ENCODE measurements at regions not wholly inside any gene's neighbourhood (a gene's known extent, or its start where the extent isn't known, plus 50 kb on each side); places are given as distances from the start of the nearest gene placed in this dataset.

DNA sequence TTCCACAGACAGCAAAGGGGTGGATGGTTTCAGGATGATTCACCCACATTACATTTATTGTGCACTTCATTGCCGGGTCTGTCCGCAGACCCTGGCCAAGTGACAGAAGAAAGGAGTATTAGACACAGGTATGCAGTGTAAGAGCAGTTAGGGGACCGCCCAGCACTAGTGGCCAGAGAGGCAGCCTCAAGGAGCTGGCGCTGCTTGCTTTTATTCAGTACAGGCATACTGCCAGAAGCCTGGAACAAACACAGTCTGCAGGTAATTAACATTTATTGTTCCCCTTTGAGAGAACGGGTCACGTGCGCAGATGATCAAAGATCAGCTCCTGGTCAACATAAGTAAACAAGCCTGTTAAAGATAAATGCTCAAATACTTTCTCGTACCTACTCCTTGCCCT, 1639.0 kb upstream of the IGFBP7 start:
- TF ChIP-seq, protein P1, sequence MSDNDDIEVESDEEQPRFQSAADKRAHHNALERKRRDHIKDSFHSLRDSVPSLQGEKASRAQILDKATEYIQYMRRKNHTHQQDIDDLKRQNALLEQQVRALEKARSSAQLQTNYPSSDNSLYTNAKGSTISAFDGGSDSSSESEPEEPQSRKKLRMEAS (IDR thresholded peaks at IDR 0.05; ENCODE audit: insufficient read depth, insufficient read length): no peak
- TF ChIP-seq JUN (IDR thresholded peaks at IDR 0.05; ENCODE audit: borderline replicate concordance, insufficient read depth, insufficient read length, low read depth) (no peak), EZH2 (IDR thresholded peaks at IDR 0.05; ENCODE audit: borderline replicate concordance, low read depth, low read length, severe bottlenecking) (no peak), MYC (IDR thresholded peaks at IDR 0.05; ENCODE audit: low read depth, low read length) (no peak), POLR2AphosphoS5 (IDR thresholded peaks at IDR 0.05; ENCODE audit: insufficient read depth, low read depth, low read length) (no peak), GATA2 (IDR thresholded peaks at IDR 0.05; ENCODE audit: insufficient read depth, insufficient read length, low read depth, low read length) (no peak), POLR2A (IDR thresholded peaks at IDR 0.05; ENCODE audit: low read depth, low read length) (no peak), FOS (IDR thresholded peaks at IDR 0.05; ENCODE audit: borderline replicate concordance, insufficient read depth, low read length) (no peak)
- TF ChIP-seq, protein P2, sequence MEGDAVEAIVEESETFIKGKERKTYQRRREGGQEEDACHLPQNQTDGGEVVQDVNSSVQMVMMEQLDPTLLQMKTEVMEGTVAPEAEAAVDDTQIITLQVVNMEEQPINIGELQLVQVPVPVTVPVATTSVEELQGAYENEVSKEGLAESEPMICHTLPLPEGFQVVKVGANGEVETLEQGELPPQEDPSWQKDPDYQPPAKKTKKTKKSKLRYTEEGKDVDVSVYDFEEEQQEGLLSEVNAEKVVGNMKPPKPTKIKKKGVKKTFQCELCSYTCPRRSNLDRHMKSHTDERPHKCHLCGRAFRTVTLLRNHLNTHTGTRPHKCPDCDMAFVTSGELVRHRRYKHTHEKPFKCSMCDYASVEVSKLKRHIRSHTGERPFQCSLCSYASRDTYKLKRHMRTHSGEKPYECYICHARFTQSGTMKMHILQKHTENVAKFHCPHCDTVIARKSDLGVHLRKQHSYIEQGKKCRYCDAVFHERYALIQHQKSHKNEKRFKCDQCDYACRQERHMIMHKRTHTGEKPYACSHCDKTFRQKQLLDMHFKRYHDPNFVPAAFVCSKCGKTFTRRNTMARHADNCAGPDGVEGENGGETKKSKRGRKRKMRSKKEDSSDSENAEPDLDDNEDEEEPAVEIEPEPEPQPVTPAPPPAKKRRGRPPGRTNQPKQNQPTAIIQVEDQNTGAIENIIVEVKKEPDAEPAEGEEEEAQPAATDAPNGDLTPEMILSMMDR (IDR thresholded peaks at IDR 0.05; ENCODE audit: extremely low read depth in 1 of 2, insufficient read depth in 1 of 2, low read depth in 1 of 2, low read length in 2 of 2): no peak
- no peaks in the 10 kb centered on the region for H3K9me3 ChIP-seq (replicated peaks; ENCODE audit: control insufficient read depth, insufficient read depth, low read length)
- DNase-seq (ENCODE audit: low read depth, low spot score) (no peak), FAIRE-seq (no peak)
- H3K27ac ChIP-seq (ENCODE audit: insufficient read depth, low read depth, low read length): no peak overlapping the region
- H2AFZ ChIP-seq (ENCODE audit: low read depth, low read length): no peak overlapping the region
- H3K4me1 ChIP-seq (ENCODE audit: control insufficient read depth, extremely low read depth, insufficient read depth, low read length): no peaks in the 10 kb centered on the region
- intact Hi-C loops (cut with micrococcal nuclease): no loop called here
- H3K9me1 ChIP-seq (replicated peaks; ENCODE audit: control insufficient read depth, extremely low read depth, insufficient read depth, low read length): no peaks in the 10 kb centered on the region
- H3K27me3 ChIP-seq (ENCODE audit: control insufficient read depth in 2 of 2, insufficient read depth in 2 of 2, low read length in 2 of 2): no peaks in the 10 kb centered on the region
- H3K36me3 ChIP-seq (ENCODE audit: control insufficient read depth in 2 of 2, extremely low read depth in 1 of 2, insufficient read depth in 2 of 2, low read length in 2 of 2): no peaks in the 10 kb centered on the region
- dilution Hi-C loops (cut with MboI; ENCODE audit: extremely low pct_ligation_motif_present, low sequenced_read_pairs): no loop called here
- POLR2A ChIA-PET: no interaction called here
- H4K20me1 ChIP-seq (replicated peaks; ENCODE audit: control insufficient read depth, extremely low read depth, insufficient read depth, low read length): no peaks in the 10 kb centered on the region
- no TSS peak for BruUV-seq (replicated peaks)
- H3K4me3 ChIP-seq (replicated peaks in 1 of 3; ENCODE audit: insufficient read depth in 1 of 3, low read depth in 1 of 3, low read length in 3 of 3): no peak overlapping the region
- no peak overlapping the region for H3K4me2 ChIP-seq (ENCODE audit: insufficient read depth, low read length)
- no peak overlapping the region for H3K9ac ChIP-seq (replicated peaks; ENCODE audit: extremely low read depth, insufficient read depth, low read length)
- H3K79me2 ChIP-seq (ENCODE audit: control insufficient read depth, insufficient read depth, low read length): no peaks in the 10 kb centered on the region
- CTCF ChIA-PET: no interaction called here

Measured in endothelial cell of umbilical vein (primary cell).